DMS79 treated with DMSO at 0.1 percent for 48 hours (cell line): ENCODE measurements at regions not wholly inside any gene's neighbourhood (a gene's known extent, or its start where the extent isn't known, plus 50 kb on each side); places are given as distances from the start of the nearest gene placed in this dataset.
A peak's percentile ranks its signal among the peaks of the same experiment; 100 is the strongest.

Experiments used
- DNase-seq: peaks from one replicate; lab custom pipeline; 2025; lab: John Stamatoyannopoulos, UW

GRCh38 chr11:70796648-70797227, 398.4 kb downstream of the CTTN start:
- DNase-seq: no peak

- no peak for DNase-seq
Measured at GRCh38 chr11:70798296-70798695, 400.0 kb downstream of the CTTN start.

DNA sequence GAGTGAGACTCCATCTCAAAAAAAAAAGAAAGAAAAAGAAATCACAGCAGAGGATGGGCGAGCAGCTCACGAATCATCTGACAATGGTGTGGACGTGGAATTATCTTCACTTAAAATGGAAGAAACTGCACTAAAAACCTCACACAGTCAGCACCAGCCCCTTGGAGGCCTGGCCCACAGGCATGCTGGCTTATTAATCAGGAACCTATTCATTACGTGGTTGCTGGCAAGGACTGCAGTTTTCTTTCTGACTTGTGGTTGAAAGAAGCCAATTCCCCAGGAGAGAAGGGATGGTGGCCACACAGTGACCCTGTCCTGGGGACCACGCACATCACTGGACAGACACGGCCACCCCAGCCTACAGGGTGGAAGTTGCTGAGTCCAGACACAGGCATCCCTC, 401.1 kb downstream of the CTTN start:
- DNase-seq: no peak

GRCh38 chr11:70802185-70802584, 403.9 kb downstream of the CTTN start:
- DNase-seq: no peak

- DNase-seq: no peak
Measured at GRCh38 chr11:70804139-70804837, 406.0 kb downstream of the CTTN start.

DNA sequence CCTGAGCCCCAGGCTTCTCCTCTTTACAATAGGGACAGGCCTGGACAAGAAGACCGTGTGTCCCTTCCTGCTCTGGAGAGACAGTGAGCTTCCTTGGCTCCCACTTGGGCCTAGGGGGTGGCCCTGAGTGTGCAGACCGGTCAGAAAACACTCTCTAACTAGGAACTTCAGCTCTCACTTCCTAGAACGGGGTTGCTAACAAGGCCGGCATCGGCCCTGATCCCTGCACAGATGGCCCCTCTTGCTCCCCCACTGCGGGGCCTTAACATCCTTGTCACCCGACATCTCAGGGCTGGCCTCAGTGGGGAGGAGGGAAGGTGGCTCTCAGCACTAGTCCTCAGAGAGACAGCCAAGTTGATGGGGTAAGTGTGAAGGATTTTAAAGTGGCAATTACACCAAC, 406.9 kb downstream of the CTTN start:
- DNase-seq: no peak

DNA sequence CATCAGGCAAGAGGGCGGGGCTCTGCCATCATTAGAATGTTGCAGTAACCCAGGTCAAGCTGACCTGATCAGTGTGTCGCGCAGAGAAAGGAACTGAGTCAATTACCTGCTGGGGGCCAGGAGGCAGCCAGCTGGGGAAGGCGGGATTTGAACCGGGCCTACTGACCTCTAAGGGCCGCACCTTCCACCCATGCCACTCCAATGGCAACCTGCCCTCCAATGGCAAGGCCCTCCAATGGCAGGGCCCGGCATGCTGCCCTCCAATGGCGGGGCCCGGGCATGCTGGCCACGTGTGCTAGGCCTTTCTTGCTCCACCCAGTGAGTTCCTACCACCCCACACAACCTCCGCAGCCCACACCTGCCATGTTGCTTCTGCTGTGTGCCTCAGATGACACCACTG, 407.6 kb downstream of the CTTN start:
- DNase-seq: no peak

GRCh38 chr11:70806461-70807194, 408.3 kb downstream of the CTTN start:
- no peak for DNase-seq

DNA sequence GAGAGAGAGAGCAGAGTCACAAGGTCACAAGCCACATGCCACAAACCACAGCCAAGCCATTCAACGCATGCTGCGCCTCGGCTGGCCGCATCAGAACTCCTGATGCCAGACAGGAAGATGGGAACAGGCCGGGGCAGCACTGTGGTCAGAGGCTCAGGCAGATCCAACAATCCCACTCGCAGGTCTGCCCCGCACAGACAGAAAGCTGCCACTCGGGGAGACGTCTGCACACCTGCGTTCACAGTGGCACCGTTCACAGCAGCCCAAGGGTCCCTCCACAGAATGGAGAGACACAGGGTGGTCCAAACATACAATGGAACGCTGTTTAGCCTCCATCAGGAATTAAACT, 408.8 kb downstream of the CTTN start:
- no peak for DNase-seq

- no peak for DNase-seq
Measured at GRCh38 chr11:70808686-70809375, 410.5 kb downstream of the CTTN start.

DNA sequence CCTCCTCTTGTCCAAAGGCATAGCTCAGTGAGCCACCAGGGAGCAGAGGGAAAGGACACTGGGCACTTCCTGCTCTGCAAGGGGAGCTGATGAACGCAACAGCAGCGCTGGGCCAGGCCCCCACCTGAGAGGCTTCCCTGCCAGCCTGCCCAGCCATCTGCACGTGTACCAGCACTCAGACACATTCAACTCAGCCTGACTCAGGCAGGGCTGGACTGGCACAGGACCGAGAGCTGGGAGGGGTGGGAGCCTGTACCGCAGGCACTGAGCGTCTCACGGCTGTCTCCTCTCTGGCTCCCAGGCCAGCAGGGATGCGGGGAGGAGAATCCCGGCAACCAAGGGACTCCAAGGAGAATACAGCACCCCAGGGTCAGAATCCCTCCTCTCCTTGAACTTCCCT, 411.8 kb downstream of the CTTN start:
- no peak for DNase-seq

DNA sequence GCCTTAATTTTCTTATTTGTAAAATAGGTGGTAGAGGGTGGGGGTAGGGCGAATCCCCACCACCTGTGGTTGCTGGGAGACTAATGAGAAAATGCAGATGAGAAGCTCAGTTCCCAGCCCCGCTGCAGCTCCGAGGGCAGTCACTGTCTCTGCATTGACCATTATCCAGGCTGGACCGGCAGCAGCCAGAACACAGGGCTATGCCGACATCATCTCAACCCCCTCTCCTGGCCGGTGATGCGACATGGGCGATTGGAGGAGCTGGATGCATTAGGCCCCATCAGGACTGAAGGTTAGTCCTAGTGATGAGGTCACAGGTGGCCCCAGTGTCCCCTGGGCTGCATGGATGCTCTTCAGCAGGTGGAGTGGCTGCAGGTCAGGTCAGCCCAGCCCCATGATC, 412.4 kb downstream of the CTTN start:
- DNase-seq: no peak

DNA sequence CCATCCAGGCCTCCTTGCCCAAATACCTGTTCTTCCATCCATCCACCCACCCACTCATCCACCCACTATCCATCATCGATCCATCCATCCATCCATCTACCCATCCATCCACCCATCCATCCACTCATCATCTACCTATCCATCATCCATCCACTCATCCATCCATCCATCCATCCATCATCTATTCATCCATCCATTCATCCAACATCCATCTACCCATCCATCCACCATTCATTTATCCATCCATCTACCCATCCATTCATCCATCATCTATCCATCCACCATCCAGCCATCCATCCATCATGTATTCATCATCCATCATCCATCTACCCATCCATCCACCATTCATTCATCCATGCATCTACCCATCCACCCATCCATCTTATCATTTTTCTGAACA, 413.2 kb downstream of the CTTN start:
- DNase-seq: no peak

GRCh38 chr11:70811915-70812314, 413.6 kb downstream of the CTTN start:
- DNase-seq: no peak

GRCh38 chr11:70812472-70812871, 414.1 kb downstream of the CTTN start:
- no peak for DNase-seq

- no peak for DNase-seq
Measured at GRCh38 chr11:70813651-70814050, 415.3 kb downstream of the CTTN start.

GRCh38 chr11:70815485-70815832, 417.1 kb downstream of the CTTN start:
- DNase-seq: no peak

GRCh38 chr11:70816156-70816678, 417.9 kb downstream of the CTTN start:
- DNase-seq: no peak

DNA sequence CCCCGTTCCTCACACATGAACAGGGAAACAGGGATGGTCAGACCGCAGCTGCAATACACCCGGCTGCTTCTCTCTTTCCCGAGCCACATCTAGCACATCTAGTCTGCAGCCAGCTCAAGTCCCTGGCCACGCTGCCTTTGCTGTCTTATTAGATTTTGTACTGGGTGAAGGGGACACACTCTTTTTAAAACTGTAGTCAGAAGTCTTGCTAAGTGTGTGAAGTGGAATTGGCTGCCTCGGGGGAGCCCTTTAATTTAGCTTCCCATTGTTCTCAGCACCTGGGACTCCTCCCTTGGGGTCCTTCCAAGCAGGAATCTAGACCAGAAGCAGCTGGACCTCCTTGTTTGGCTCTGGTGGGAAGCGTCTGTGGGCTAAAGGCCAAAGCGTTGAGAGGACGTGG, 420.0 kb downstream of the CTTN start:
- DNase-seq: peak; percentile 52

DNA sequence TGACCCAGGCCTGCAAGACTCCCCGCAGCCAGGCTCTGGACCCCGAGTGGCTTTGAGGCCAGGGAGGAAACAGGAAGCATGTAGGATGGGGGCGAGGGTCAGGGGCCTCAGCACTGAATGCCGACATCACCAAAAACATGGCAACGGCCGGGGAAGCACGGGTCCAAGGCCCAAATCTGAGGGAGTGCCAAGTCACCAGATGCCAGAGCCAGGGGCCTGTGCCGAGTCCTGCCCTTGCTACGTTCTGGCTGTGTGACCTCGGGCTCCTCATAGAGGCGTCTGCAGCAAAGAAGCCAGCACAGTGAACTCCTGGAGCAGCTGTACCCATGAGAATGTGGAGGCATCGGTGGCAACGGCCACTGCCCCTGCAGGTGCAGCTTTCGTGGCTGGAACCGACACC, 420.7 kb downstream of the CTTN start:
- no peak for DNase-seq

GRCh38 chr11:70820311-70820710, 422.0 kb downstream of the CTTN start:
- DNase-seq: no peak

- no peak for DNase-seq
Measured at GRCh38 chr11:70820712-70821111, 422.4 kb downstream of the CTTN start.

GRCh38 chr11:70823771-70824170, 425.4 kb downstream of the CTTN start:
- no peak for DNase-seq
